Ishikawa (cell line): ENCODE measurements at regions not wholly inside any gene's neighbourhood (a gene's known extent, or its start where the extent isn't known, plus 50 kb on each side); places are given as distances from the start of the nearest gene placed in this dataset.

Source experiments
- CEBPB ChIP-seq: IDR thresholded peaks from 2 replicates; pipeline ENCODE4 v1.6.1; 2012
- EGR1 ChIP-seq: IDR thresholded peaks from 2 replicates; pipeline ENCODE4 v1.6.1; 2012
- EP300 ChIP-seq: IDR thresholded peaks from 2 replicates; pipeline ENCODE4 v1.6.1; 2012; ENCODE audit warnings: borderline replicate concordance
- FOXM1 ChIP-seq: IDR thresholded peaks from 2 replicates; pipeline ENCODE4 v1.6.1; 2012; ENCODE audit warnings: low read depth, borderline replicate concordance
- MAX ChIP-seq: IDR thresholded peaks from 2 replicates; pipeline ENCODE4 v1.6.1; 2012
- RAD21 ChIP-seq: IDR thresholded peaks from 2 replicates; pipeline ENCODE4 v1.6.1; 2012; ENCODE audit warnings: low read depth
- REST ChIP-seq: IDR thresholded peaks from 2 replicates; pipeline ENCODE4 v1.6.1; 2012; ENCODE audit warnings: low read depth, mild to moderate bottlenecking
- TCF12 ChIP-seq: IDR thresholded peaks from 2 replicates; pipeline ENCODE4 v1.6.1; 2012; ENCODE audit warnings: low read depth
- TEAD4 ChIP-seq: IDR thresholded peaks from 2 replicates; pipeline ENCODE4 v1.6.1; 2012
- USF1 ChIP-seq: IDR thresholded peaks from 2 replicates; pipeline ENCODE4 v1.6.1; 2012
- YY1 ChIP-seq: IDR thresholded peaks from 2 replicates; pipeline ENCODE4 v1.6.1; 2012; ENCODE audit warnings: low read depth

DNA sequence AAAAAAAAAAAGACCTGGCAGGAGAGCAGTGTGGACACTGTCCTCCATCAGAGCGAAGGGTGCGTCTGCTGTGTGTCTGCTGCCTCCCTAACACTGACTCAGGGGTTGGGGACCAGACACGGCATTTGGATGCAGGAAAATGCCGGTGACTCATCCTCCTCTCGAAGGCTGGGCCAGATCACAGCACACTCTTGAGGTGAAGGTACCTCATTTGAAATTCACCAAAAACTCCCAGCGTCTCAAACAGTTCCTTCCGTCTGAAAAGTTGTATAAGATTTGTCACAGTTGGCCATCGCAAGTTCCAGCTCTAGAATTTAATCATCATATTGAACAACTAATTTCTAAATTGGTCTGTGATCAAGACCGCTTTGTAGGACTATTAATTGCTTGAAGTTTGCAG lies 118.1 kb upstream of the LYZL2 start:
- TF ChIP-seq RAD21 (no peak), REST (no peak), EP300 (no peak), CEBPB (no peak), EGR1 (no peak), USF1 (no peak), FOXM1 (no peak), MAX (no peak), TEAD4 (no peak), TCF12 (no peak), YY1 (no peak)
